SK-N-SH (cell line): ENCODE measurements at regions not wholly inside any gene's neighbourhood (a gene's known extent, or its start where the extent isn't known, plus 50 kb on each side); places are given as distances from the start of the nearest gene placed in this dataset.

ENCODE experiments used
- CTCF ChIA-PET: fragments of 300-600, 350-600 bp; formaldehyde crosslinking; extraction: SDS; loops from one replicate; lab custom pipeline; 2021; lab: Yijun Ruan, JAX
- POLR2A ChIA-PET: fragments of 350-600 bp; sonication (Branson Sonifier 250); formaldehyde crosslinking; extraction: SDS; loops from one replicate; lab custom pipeline; 2020; ENCODE audit warnings: antibody characterized with exemption, inconsistent platforms; lab: Yijun Ruan, JAX
- DNase-seq: peaks from one replicate; pipeline ENCODE4 v3.0.0; 2012
- H2AFZ ChIP-seq: fragments of 200-600 bp; sonication (generic); 2 replicates; pipeline ENCODE4 v1.8.1; 2016; ENCODE audit warnings: antibody characterized with exemption, mild to moderate bottlenecking, low read depth
- H3F3A ChIP-seq: fragments of 200-600 bp; sonication (generic); replicated peaks from 2 replicates; pipeline ENCODE3; 2016; ENCODE audit warnings: antibody characterized with exemption, mild to moderate bottlenecking; ENCODE audit not compliant: insufficient read depth
- H3K27ac ChIP-seq, 2 experiments: fragments of 200-500 bp in 1 of 2; fragments of 200-600 bp in 1 of 2; sonication (Bioruptor generic) in 1 of 2; sonication (generic), shearing (Covaris generic) in 1 of 2; 2 replicates each; pipeline versions ENCODE4 v1.5.1 to v1.6.1; 2014 to 2016; ENCODE audit warnings: low read depth in 2 of 2, inconsistent platforms in 1 of 2, low read length in 1 of 2, mild to moderate bottlenecking in 1 of 2, mixed read lengths in 1 of 2
- H3K27me3 ChIP-seq: fragments of 200-600 bp; sonication (generic), shearing (Covaris generic); 2 replicates; pipeline ENCODE4 v1.6.1; 2016; ENCODE audit warnings: mixed run types; ENCODE audit not compliant: insufficient read depth
- H3K36me3 ChIP-seq, 2 experiments: fragments of 200-500 bp in 1 of 2; fragments of 200-600 bp in 1 of 2; sonication (Bioruptor generic) in 1 of 2; sonication (generic) in 1 of 2; replicated peaks in 1 of 2; 2 replicates each; pipeline versions ENCODE3 to v1.5.1; 2014 to 2016; ENCODE audit warnings: low read length in 1 of 2, mild to moderate bottlenecking in 1 of 2; ENCODE audit not compliant: insufficient read depth in 2 of 2, control insufficient read depth in 1 of 2
- H3K4me1 ChIP-seq, 2 experiments: fragments of 200-500 bp in 1 of 2; fragments of 200-600 bp in 1 of 2; sonication (Bioruptor generic) in 1 of 2; sonication (generic), shearing (Covaris generic) in 1 of 2; 2 replicates each; pipeline versions ENCODE4 v1.5.1 to v1.6.1; 2014 to 2016; ENCODE audit warnings: low read depth in 1 of 2, low read length in 1 of 2, mixed run types in 1 of 2; ENCODE audit not compliant: insufficient read depth in 2 of 2, control insufficient read depth in 1 of 2
- H3K4me2 ChIP-seq: fragments of 200-600 bp; sonication (generic), shearing (Covaris generic); 2 replicates; pipeline ENCODE4 v1.6.1; 2017; ENCODE audit warnings: mixed run types
- H3K4me3 ChIP-seq, 2 experiments: fragments of 200-500 bp in 1 of 2; fragments of 200-600 bp in 1 of 2; sonication (Bioruptor generic) in 1 of 2; sonication (generic), shearing (Covaris generic) in 1 of 2; 2 replicates each; pipeline versions ENCODE4 v1.5.1 to v1.8.1; 2014 to 2016; ENCODE audit warnings: low read depth in 2 of 2, inconsistent platforms in 1 of 2, low read length in 1 of 2, mild to moderate bottlenecking in 1 of 2, mixed read lengths in 1 of 2, moderate library complexity in 1 of 2
- H3K79me2 ChIP-seq: fragments of 200-600 bp; sonication (generic); 2 replicates; pipeline ENCODE4 v1.8.1; 2017; ENCODE audit warnings: mild to moderate bottlenecking; ENCODE audit not compliant: insufficient read depth
- H3K9ac ChIP-seq: fragments of 200-600 bp; sonication (generic); 2 replicates; pipeline ENCODE4 v1.6.1; 2017; ENCODE audit warnings: mixed run types
- H3K9me2 ChIP-seq: fragments of 200-600 bp; sonication (generic); 2 replicates; pipeline ENCODE4 v1.6.1; 2017; ENCODE audit warnings: mixed run types
- H3K9me3 ChIP-seq: fragments of 200-600 bp; sonication (generic); 2 replicates; pipeline ENCODE4 v1.6.1; 2017; ENCODE audit warnings: mixed run types, mild to moderate bottlenecking, moderate library complexity
- H4K20me1 ChIP-seq: fragments of 200-600 bp; sonication (generic); 2 replicates; pipeline ENCODE4 v1.6.1; 2017; ENCODE audit warnings: mild to moderate bottlenecking, mixed run types; ENCODE audit not compliant: insufficient read depth
- CTCF ChIP-seq: fragments of 200-600 bp; sonication (generic); IDR thresholded peaks from 2 replicates; pipeline ENCODE4 v1.6.1; 2017; ENCODE audit warnings: antibody characterized with exemption, mild to moderate bottlenecking, moderate library complexity
- EZH2phosphoT487 ChIP-seq: fragments of 200-600 bp; sonication (generic); IDR thresholded peaks from 2 replicates; pipeline ENCODE4 v1.6.1; 2017; ENCODE audit warnings: low read depth, mixed run types, mild to moderate bottlenecking, antibody characterized with exemption, moderate library complexity, borderline replicate concordance
- FOSL2 ChIP-seq: IDR thresholded peaks from 2 replicates; pipeline ENCODE4 v1.4.0; 2012; ENCODE audit warnings: low read depth, mild to moderate bottlenecking, moderate library complexity, borderline replicate concordance
- POLR2AphosphoS5 ChIP-seq: IDR thresholded peaks from 2 replicates; pipeline ENCODE4 v1.6.1; 2012; ENCODE audit warnings: low read depth, low read length
- TEAD4 ChIP-seq: IDR thresholded peaks from 2 replicates; pipeline ENCODE4 v1.4.0; 2012; ENCODE audit warnings: mild to moderate bottlenecking, borderline replicate concordance; ENCODE audit not compliant: insufficient read depth
- YY1 ChIP-seq: IDR thresholded peaks from 2 replicates; pipeline ENCODE4 v1.4.0; 2012; ENCODE audit warnings: low read depth, mild to moderate bottlenecking
- WGBS: methylation state at CpG from one replicate; pipeline ENCODE4 v1.1.6; 2017; ENCODE audit warnings: low lambda C conversion rate; 5-methylcytosine and 5-hydroxymethylcytosine counted together
- TF ChIP-seq, protein P1 (sequence below): fragments of 150-350 bp; IDR thresholded peaks from 2 replicates; pipeline ENCODE4 v1.6.1; 2017; ENCODE audit warnings: antibody characterized with exemption, low read length, low read depth, borderline replicate concordance
- TF ChIP-seq, protein P2 (sequence below): IDR thresholded peaks from 2 replicates; pipeline ENCODE4 v1.6.1; 2012; ENCODE audit warnings: mild to moderate bottlenecking, low read depth, low read length, moderate library complexity

DNA sequence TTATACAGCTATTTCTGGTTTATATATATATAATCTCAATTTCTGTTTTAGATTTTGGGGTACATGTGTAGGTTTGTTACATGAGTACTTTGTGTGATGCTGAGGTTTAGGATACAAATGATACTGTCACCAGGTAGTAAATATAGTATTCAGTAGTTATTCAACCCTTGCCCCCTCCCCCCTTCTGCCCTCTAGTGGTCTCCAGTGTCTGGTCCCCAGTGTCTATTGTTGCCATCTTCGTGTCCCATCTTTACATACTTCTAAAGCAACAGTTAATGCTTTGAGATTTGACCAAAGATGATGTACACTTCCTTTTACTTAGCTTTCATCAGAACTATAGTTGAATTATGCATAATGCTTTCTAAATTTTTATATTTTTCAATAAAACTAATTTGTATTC is 1623.4 kb upstream of the PRR20A start:
- whole genome bisulfite sequencing, result 4% methylated on average over 1 of the region's 1 CpG
- ChIA-PET POLR2A (no interaction called here), CTCF (interaction anchor here (1.0 to 1.4 kb wide), 2 partner anchors 13 to 31 kb away, joined by 3 read pairs; no protein-coding TSS in a partner anchor)
- Histone ChIP-seq H2AFZ (no peak overlapping the region), H3K4me1 (no peaks in the 10 kb centered on the region), H3K27me3 (no peaks in the 10 kb centered on the region), H3K9me2 (no peaks in the 10 kb centered on the region), H3K79me2 (no peaks in the 10 kb centered on the region), H3F3A (no peaks in the 10 kb centered on the region), H3K9me3 (no peaks in the 10 kb centered on the region), H3K4me3 (no peak overlapping the region), H3K4me2 (no peak overlapping the region), H4K20me1 (no peaks in the 10 kb centered on the region), H3K36me3 (no peaks in the 10 kb centered on the region), H3K27ac (no peak overlapping the region), H3K9ac (no peak overlapping the region)
- TF ChIP-seq CTCF, result peak; percentile 47
- no peak for TF ChIP-seq YY1
- no peak for TF ChIP-seq EZH2phosphoT487
- no peak for TF ChIP-seq POLR2AphosphoS5
- DNase-seq, result peak; percentile 1

DNA sequence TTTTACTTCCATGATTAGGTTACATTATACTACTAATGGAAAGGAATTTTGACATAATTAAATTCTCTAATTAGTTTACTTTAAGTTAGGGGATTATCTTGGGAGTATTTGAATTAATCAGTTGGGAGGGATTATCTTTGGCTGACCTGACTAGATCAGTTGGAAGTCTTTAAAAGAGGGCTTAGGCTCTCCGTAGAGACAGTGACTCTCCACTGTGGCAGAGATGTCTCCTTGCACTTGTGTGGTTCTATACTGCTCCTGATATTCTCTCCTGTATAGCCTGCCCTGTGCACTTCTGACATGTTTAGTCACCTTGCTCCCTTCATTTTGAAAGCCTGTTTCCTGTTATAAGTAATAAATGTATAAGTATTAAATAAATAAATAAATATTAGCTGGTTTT is 1612.3 kb upstream of the PRR20A start:
- no peaks in the 10 kb centered on the region for H3K4me1 ChIP-seq
- H3K9me3 ChIP-seq, result no peaks in the 10 kb centered on the region
- H3F3A ChIP-seq, result no peaks in the 10 kb centered on the region
- no peak overlapping the region for H2AFZ ChIP-seq
- POLR2A ChIA-PET, result no interaction called here
- no peak overlapping the region for H3K27ac ChIP-seq
- TF ChIP-seq, protein P1, sequence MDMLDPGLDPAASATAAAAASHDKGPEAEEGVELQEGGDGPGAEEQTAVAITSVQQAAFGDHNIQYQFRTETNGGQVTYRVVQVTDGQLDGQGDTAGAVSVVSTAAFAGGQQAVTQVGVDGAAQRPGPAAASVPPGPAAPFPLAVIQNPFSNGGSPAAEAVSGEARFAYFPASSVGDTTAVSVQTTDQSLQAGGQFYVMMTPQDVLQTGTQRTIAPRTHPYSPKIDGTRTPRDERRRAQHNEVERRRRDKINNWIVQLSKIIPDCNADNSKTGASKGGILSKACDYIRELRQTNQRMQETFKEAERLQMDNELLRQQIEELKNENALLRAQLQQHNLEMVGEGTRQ, result no peak
- TF ChIP-seq FOSL2 (no peak), TEAD4 (no peak)
- TF ChIP-seq, protein P2, sequence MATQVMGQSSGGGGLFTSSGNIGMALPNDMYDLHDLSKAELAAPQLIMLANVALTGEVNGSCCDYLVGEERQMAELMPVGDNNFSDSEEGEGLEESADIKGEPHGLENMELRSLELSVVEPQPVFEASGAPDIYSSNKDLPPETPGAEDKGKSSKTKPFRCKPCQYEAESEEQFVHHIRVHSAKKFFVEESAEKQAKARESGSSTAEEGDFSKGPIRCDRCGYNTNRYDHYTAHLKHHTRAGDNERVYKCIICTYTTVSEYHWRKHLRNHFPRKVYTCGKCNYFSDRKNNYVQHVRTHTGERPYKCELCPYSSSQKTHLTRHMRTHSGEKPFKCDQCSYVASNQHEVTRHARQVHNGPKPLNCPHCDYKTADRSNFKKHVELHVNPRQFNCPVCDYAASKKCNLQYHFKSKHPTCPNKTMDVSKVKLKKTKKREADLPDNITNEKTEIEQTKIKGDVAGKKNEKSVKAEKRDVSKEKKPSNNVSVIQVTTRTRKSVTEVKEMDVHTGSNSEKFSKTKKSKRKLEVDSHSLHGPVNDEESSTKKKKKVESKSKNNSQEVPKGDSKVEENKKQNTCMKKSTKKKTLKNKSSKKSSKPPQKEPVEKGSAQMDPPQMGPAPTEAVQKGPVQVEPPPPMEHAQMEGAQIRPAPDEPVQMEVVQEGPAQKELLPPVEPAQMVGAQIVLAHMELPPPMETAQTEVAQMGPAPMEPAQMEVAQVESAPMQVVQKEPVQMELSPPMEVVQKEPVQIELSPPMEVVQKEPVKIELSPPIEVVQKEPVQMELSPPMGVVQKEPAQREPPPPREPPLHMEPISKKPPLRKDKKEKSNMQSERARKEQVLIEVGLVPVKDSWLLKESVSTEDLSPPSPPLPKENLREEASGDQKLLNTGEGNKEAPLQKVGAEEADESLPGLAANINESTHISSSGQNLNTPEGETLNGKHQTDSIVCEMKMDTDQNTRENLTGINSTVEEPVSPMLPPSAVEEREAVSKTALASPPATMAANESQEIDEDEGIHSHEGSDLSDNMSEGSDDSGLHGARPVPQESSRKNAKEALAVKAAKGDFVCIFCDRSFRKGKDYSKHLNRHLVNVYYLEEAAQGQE, result no peak
- H3K36me3 ChIP-seq, result no peaks in the 10 kb centered on the region
- H3K9me2 ChIP-seq, result no peaks in the 10 kb centered on the region
- no peak overlapping the region for H3K4me3 ChIP-seq
- H3K27me3 ChIP-seq, result no peaks in the 10 kb centered on the region
- no peak overlapping the region for H3K4me2 ChIP-seq
- no peaks in the 10 kb centered on the region for H3K79me2 ChIP-seq
- H4K20me1 ChIP-seq, result no peaks in the 10 kb centered on the region
- H3K9ac ChIP-seq, result no peak overlapping the region
- DNase-seq, result no peak
- CTCF ChIA-PET, result no interaction called here
- 0% methylated on average over 1 of the region's 1 CpG for WGBS
